ENCODE measurements at regions not wholly inside any gene's neighbourhood (a gene's known extent, or its start where the extent isn't known, plus 50 kb on each side); places are given as distances from the start of the nearest gene placed in this dataset.

DNA sequence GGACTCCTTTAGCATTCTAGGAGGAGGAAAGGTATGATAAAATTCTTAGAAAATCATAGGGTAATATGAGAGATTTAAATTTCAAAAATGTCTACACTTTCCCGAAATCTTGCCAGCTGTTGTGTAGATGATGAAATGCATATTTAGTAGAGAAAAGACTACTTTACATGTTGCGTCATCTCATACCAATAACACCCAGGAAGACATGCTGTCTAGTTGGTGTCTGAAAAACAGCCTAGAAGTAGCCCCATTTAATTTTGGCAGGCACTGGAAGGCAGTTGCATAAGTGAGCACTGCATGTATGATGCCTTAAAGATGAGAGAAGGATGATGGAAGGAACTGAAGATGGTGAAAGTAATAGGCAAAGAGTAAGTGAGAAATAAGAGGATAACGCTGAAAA is 310.5 kb upstream of the TPM1 start:
- no peak for TF ChIP-seq CTCF (conservative IDR thresholded peaks at IDR 0.05)
- Histone ChIP-seq H3K4me3 (ENCODE audit: low read length) (no peak overlapping the region), H3K4me1 (ENCODE audit: control insufficient read depth, insufficient read depth, low read length) (peaks cover 9% of the 10 kb centered on the region), H3K9ac (ENCODE audit: extremely low read depth, low read length, poor library complexity, severe bottlenecking) (no peak overlapping the region), H3K9me3 (ENCODE audit: control insufficient read depth, low read length) (peaks cover 32% of the 10 kb centered on the region), H3K27ac (ENCODE audit: low read depth, low read length) (no peak overlapping the region), H3K36me3 (ENCODE audit: control insufficient read depth, insufficient read depth, low read length) (peaks cover 65% of the 10 kb centered on the region), H3K27me3 (ENCODE audit: control insufficient read depth, insufficient read depth, low read length, poor library complexity, severe bottlenecking) (no peaks in the 10 kb centered on the region)
- no peak for DNase-seq
- no peak overlapping the region for H3K4me3 Mint-ChIP-seq
- H3K27ac Mint-ChIP-seq: no peak overlapping the region
- 82 to 97% methylated on average over 2 of the region's 3 CpGs for WGBS, 2 experiments (ENCODE audit: insufficient coverage in 1 of 2, insufficient read length in 1 of 2)
- peaks cover 16% of the 10 kb centered on the region for H3K9me3 Mint-ChIP-seq
- H3K4me1 Mint-ChIP-seq: peaks cover 27% of the 10 kb centered on the region
- peaks cover 68% of the 10 kb centered on the region for H3K36me3 Mint-ChIP-seq (ENCODE audit: low read depth)
- no peaks in the 10 kb centered on the region for H3K27me3 Mint-ChIP-seq (ENCODE audit: insufficient read depth)

GRCh38 chr15:62734706-62735105 is 307.8 kb upstream of the TPM1 start:
- H3K4me3 ChIP-seq (ENCODE audit: low read length): peak overlapping the region; percentile 12
- no peaks in the 10 kb centered on the region for H3K27me3 Mint-ChIP-seq (ENCODE audit: insufficient read depth)
- H3K27me3 ChIP-seq (ENCODE audit: control insufficient read depth, insufficient read depth, low read length, poor library complexity, severe bottlenecking): no peaks in the 10 kb centered on the region
- peaks cover 9% of the 10 kb centered on the region for H3K4me1 ChIP-seq (ENCODE audit: control insufficient read depth, insufficient read depth, low read length)
- H3K27ac ChIP-seq (ENCODE audit: low read depth, low read length): no peak overlapping the region
- peaks cover 16% of the 10 kb centered on the region for H3K9me3 Mint-ChIP-seq
- H3K9me3 ChIP-seq (ENCODE audit: control insufficient read depth, low read length): peaks cover 19% of the 10 kb centered on the region
- H3K27ac Mint-ChIP-seq: no peak overlapping the region
- H3K4me3 Mint-ChIP-seq: no peak overlapping the region
- H3K9ac ChIP-seq (ENCODE audit: extremely low read depth, low read length, poor library complexity, severe bottlenecking): no peak overlapping the region
- peaks cover 66% of the 10 kb centered on the region for H3K36me3 ChIP-seq (ENCODE audit: control insufficient read depth, insufficient read depth, low read length)
- H3K36me3 Mint-ChIP-seq (ENCODE audit: low read depth): peaks cover 69% of the 10 kb centered on the region
- H3K4me1 Mint-ChIP-seq: peaks cover 34% of the 10 kb centered on the region
- peak; percentile 92 for DNase-seq
- no peak for TF ChIP-seq CTCF (conservative IDR thresholded peaks at IDR 0.05)
- WGBS, 2 experiments (ENCODE audit: insufficient coverage in 1 of 2, insufficient read length in 1 of 2): 59 to 65% methylated on average over 5 of the region's 5 CpGs

GRCh38 chr15:62736756-62737155 is 305.8 kb upstream of the TPM1 start:
- H3K4me1 Mint-ChIP-seq: peaks cover 34% of the 10 kb centered on the region
- DNase-seq: peak; percentile 23
- H3K27me3 Mint-ChIP-seq (ENCODE audit: insufficient read depth): no peaks in the 10 kb centered on the region
- no peak overlapping the region for H3K4me3 ChIP-seq (ENCODE audit: low read length)
- no peak overlapping the region for H3K27ac ChIP-seq (ENCODE audit: low read depth, low read length)
- TF ChIP-seq CTCF (conservative IDR thresholded peaks at IDR 0.05): no peak
- H3K27ac Mint-ChIP-seq: no peak overlapping the region
- no peak overlapping the region for H3K4me3 Mint-ChIP-seq
- H3K4me1 ChIP-seq (ENCODE audit: control insufficient read depth, insufficient read depth, low read length): peaks cover 9% of the 10 kb centered on the region
- H3K36me3 ChIP-seq (ENCODE audit: control insufficient read depth, insufficient read depth, low read length): peaks cover 62% of the 10 kb centered on the region
- 96% methylated on average over 6 to 14 of the region's 14 CpGs for WGBS, 2 experiments (ENCODE audit: insufficient coverage in 1 of 2, insufficient read length in 1 of 2)
- H3K9ac ChIP-seq (ENCODE audit: extremely low read depth, low read length, poor library complexity, severe bottlenecking): no peak overlapping the region
- H3K27me3 ChIP-seq (ENCODE audit: control insufficient read depth, insufficient read depth, low read length, poor library complexity, severe bottlenecking): no peaks in the 10 kb centered on the region
- peaks cover 60% of the 10 kb centered on the region for H3K36me3 Mint-ChIP-seq (ENCODE audit: low read depth)
- H3K9me3 Mint-ChIP-seq: no peaks in the 10 kb centered on the region
- no peaks in the 10 kb centered on the region for H3K9me3 ChIP-seq (ENCODE audit: control insufficient read depth, low read length)

Data from endodermal cell (in vitro differentiated cells).